ENCODE measurements at regions not wholly inside any gene's neighbourhood (a gene's known extent, or its start where the extent isn't known, plus 50 kb on each side); places are given as distances from the start of the nearest gene placed in this dataset.
"Not testable (repeated sequence)": the region's sequence is repeated elsewhere in the genome, so short reads cannot be mapped to it uniquely, and the experiment has no call there.

- H3K27ac ChIP-seq (ENCODE audit: low read depth in 1 of 3, low read length in 2 of 3): no peak overlapping the region
- H3K9me3 ChIP-seq (ENCODE audit: control insufficient read depth in 2 of 2, insufficient read depth in 1 of 2, low read depth in 1 of 2, low read length in 1 of 2): no peaks in the 10 kb centered on the region
- H3K4me3 ChIP-seq (ENCODE audit: low read depth in 1 of 3, low read length in 3 of 3): no peak overlapping the region
- H3K4me1 ChIP-seq (ENCODE audit: control insufficient read depth in 3 of 3, insufficient read depth in 2 of 3, low read depth in 1 of 3, low read length in 2 of 3): peaks cover 0 to 1% (median 0%) of the 10 kb centered on the region in 3 donors
- no peaks in the 10 kb centered on the region for H3K27me3 ChIP-seq (ENCODE audit: control insufficient read depth in 3 of 3, insufficient read depth in 3 of 3, low read length in 3 of 3)
- WGBS, 3 donors: 57 to 75% (median 74%) methylated on average over 10 of the region's 10 CpGs
- DNase-seq (no peak), FAIRE-seq (no peak)
- peaks cover 0 to 10% (median 2%) of the 10 kb centered on the region in 3 donors for H3K36me3 ChIP-seq (ENCODE audit: control insufficient read depth in 3 of 3, insufficient read depth in 2 of 3, low read depth in 1 of 3, low read length in 3 of 3)
Observed at GRCh38 chr22:25452116-25452700, 112.3 kb upstream of the GRK3 start.

- H3K4me1 ChIP-seq (ENCODE audit: control insufficient read depth in 3 of 3, insufficient read depth in 2 of 3, low read depth in 1 of 3, low read length in 2 of 3): no peaks in the 10 kb centered on the region
- DNase-seq: no peak
- 91 to 95% (median 94%) methylated on average over 4 of the region's 4 CpGs for WGBS, 3 donors
- no peak for FAIRE-seq
- H3K27ac ChIP-seq (ENCODE audit: low read depth in 1 of 3, low read length in 2 of 3): no peak overlapping the region
- H3K36me3 ChIP-seq (ENCODE audit: control insufficient read depth in 3 of 3, insufficient read depth in 2 of 3, low read depth in 1 of 3, low read length in 3 of 3): peaks cover 2 to 10% (median 4%) of the 10 kb centered on the region in 3 donors
- H3K27me3 ChIP-seq (ENCODE audit: control insufficient read depth in 3 of 3, insufficient read depth in 3 of 3, low read length in 3 of 3): no peaks in the 10 kb centered on the region
- H3K4me3 ChIP-seq (ENCODE audit: low read depth in 1 of 3, low read length in 3 of 3): no peak overlapping the region
- H3K9me3 ChIP-seq (ENCODE audit: control insufficient read depth in 2 of 2, insufficient read depth in 1 of 2, low read depth in 1 of 2, low read length in 1 of 2): no peaks in the 10 kb centered on the region
Observed at GRCh38 chr22:25453058-25453457, 111.4 kb upstream of the GRK3 start.

GRCh38 chr22:25453557-25453956 is 110.9 kb upstream of the GRK3 start:
- Histone ChIP-seq H3K9me3 (ENCODE audit: control insufficient read depth in 2 of 2, insufficient read depth in 1 of 2, low read depth in 1 of 2, low read length in 1 of 2) (no peaks in the 10 kb centered on the region), H3K36me3 (ENCODE audit: control insufficient read depth in 3 of 3, insufficient read depth in 2 of 3, low read depth in 1 of 3, low read length in 3 of 3) (peaks cover 2 to 10% (median 4%) of the 10 kb centered on the region in 3 donors), H3K27ac (ENCODE audit: low read depth in 1 of 3, low read length in 2 of 3) (no peak overlapping the region), H3K4me3 (ENCODE audit: low read depth in 1 of 3, low read length in 3 of 3) (no peak overlapping the region), H3K27me3 (ENCODE audit: control insufficient read depth in 3 of 3, insufficient read depth in 3 of 3, low read length in 3 of 3) (no peaks in the 10 kb centered on the region), H3K4me1 (ENCODE audit: control insufficient read depth in 3 of 3, insufficient read depth in 2 of 3, low read depth in 1 of 3, low read length in 2 of 3) (no peaks in the 10 kb centered on the region)
- FAIRE-seq: no peak
- no peak for DNase-seq
- WGBS, 3 donors: 79 to 88% (median 85%) methylated on average over 5 of the region's 5 CpGs

GRCh38 chr22:25456300-25457043 is 108.0 kb upstream of the GRK3 start:
- DNase-seq: peak in 1 of 2 donors; percentile 24
- not testable (repeated sequence) for H3K4me1 ChIP-seq (ENCODE audit: control insufficient read depth in 3 of 3, insufficient read depth in 2 of 3, low read depth in 1 of 3, low read length in 2 of 3); H3K27ac ChIP-seq (ENCODE audit: low read depth in 1 of 3, low read length in 2 of 3); H3K4me3 ChIP-seq (ENCODE audit: low read depth in 1 of 3, low read length in 3 of 3); FAIRE-seq; H3K9me3 ChIP-seq (ENCODE audit: control insufficient read depth in 2 of 2, insufficient read depth in 1 of 2, low read depth in 1 of 2, low read length in 1 of 2); H3K27me3 ChIP-seq (ENCODE audit: control insufficient read depth in 3 of 3, insufficient read depth in 3 of 3, low read length in 3 of 3)
- 75 to 90% (median 82%) methylated on average over 12 to 13 of the region's 13 CpGs for WGBS, 3 donors
- H3K36me3 ChIP-seq (ENCODE audit: control insufficient read depth in 3 of 3, insufficient read depth in 2 of 3, low read depth in 1 of 3, low read length in 3 of 3): peaks cover 4 to 18% (median 15%) of the 10 kb centered on the region in 3 donors

- peaks cover 2 to 18% (median 15%) of the 10 kb centered on the region in 3 donors for H3K36me3 ChIP-seq (ENCODE audit: control insufficient read depth in 3 of 3, insufficient read depth in 2 of 3, low read depth in 1 of 3, low read length in 3 of 3)
- 98 to 100% (median 100%) methylated on average over 1 of the region's 1 CpG for WGBS, 3 donors
- not testable (repeated sequence) for DNase-seq; H3K4me1 ChIP-seq (ENCODE audit: control insufficient read depth in 3 of 3, insufficient read depth in 2 of 3, low read depth in 1 of 3, low read length in 2 of 3); H3K27ac ChIP-seq (ENCODE audit: low read depth in 1 of 3, low read length in 2 of 3); H3K9me3 ChIP-seq (ENCODE audit: control insufficient read depth in 2 of 2, insufficient read depth in 1 of 2, low read depth in 1 of 2, low read length in 1 of 2); H3K4me3 ChIP-seq (ENCODE audit: low read depth in 1 of 3, low read length in 3 of 3); FAIRE-seq; H3K27me3 ChIP-seq (ENCODE audit: control insufficient read depth in 3 of 3, insufficient read depth in 3 of 3, low read length in 3 of 3)
Observed at GRCh38 chr22:25458631-25459030, 105.8 kb upstream of the GRK3 start.

- H3K9me3 ChIP-seq (ENCODE audit: control insufficient read depth in 2 of 2, insufficient read depth in 1 of 2, low read depth in 1 of 2, low read length in 1 of 2); DNase-seq; H3K27me3 ChIP-seq (ENCODE audit: control insufficient read depth in 3 of 3, insufficient read depth in 3 of 3, low read length in 3 of 3); H3K4me3 ChIP-seq (ENCODE audit: low read depth in 1 of 3, low read length in 3 of 3); H3K27ac ChIP-seq (ENCODE audit: low read depth in 1 of 3, low read length in 2 of 3); H3K4me1 ChIP-seq (ENCODE audit: control insufficient read depth in 3 of 3, insufficient read depth in 2 of 3, low read depth in 1 of 3, low read length in 2 of 3); FAIRE-seq: not testable (repeated sequence)
- 83 to 93% (median 91%) methylated on average over 2 of the region's 2 CpGs for WGBS, 3 donors
- H3K36me3 ChIP-seq (ENCODE audit: control insufficient read depth in 3 of 3, insufficient read depth in 2 of 3, low read depth in 1 of 3, low read length in 3 of 3): peaks cover 2 to 16% (median 15%) of the 10 kb centered on the region in 3 donors
Observed at GRCh38 chr22:25460682-25461081, 103.8 kb upstream of the GRK3 start.

GRCh38 chr22:25461301-25461700 is 103.2 kb upstream of the GRK3 start:
- no peak overlapping the region for H3K4me3 ChIP-seq (ENCODE audit: low read depth in 1 of 3, low read length in 3 of 3)
- H3K36me3 ChIP-seq (ENCODE audit: control insufficient read depth in 3 of 3, insufficient read depth in 2 of 3, low read depth in 1 of 3, low read length in 3 of 3): peaks cover 2 to 16% (median 15%) of the 10 kb centered on the region in 3 donors

GRCh38 chr22:25462474-25463346 is 101.8 kb upstream of the GRK3 start:
- peak; percentile 83 to 85 for DNase-seq
- H3K4me1 ChIP-seq (ENCODE audit: control insufficient read depth in 3 of 3, insufficient read depth in 2 of 3, low read depth in 1 of 3, low read length in 2 of 3); H3K4me3 ChIP-seq (ENCODE audit: low read depth in 1 of 3, low read length in 3 of 3); H3K27me3 ChIP-seq (ENCODE audit: control insufficient read depth in 3 of 3, insufficient read depth in 3 of 3, low read length in 3 of 3); H3K27ac ChIP-seq (ENCODE audit: low read depth in 1 of 3, low read length in 2 of 3); H3K9me3 ChIP-seq (ENCODE audit: control insufficient read depth in 2 of 2, insufficient read depth in 1 of 2, low read depth in 1 of 2, low read length in 1 of 2); FAIRE-seq: not testable (repeated sequence)
- peaks cover 1 to 16% (median 14%) of the 10 kb centered on the region in 3 donors for H3K36me3 ChIP-seq (ENCODE audit: control insufficient read depth in 3 of 3, insufficient read depth in 2 of 3, low read depth in 1 of 3, low read length in 3 of 3)
- 34 to 41% (median 39%) methylated on average over 13 to 15 of the region's 15 CpGs for WGBS, 3 donors

More at GRCh38 chr22:25461301-25461700, 103.2 kb upstream of the GRK3 start:
- Histone ChIP-seq H3K4me1 (ENCODE audit: control insufficient read depth in 3 of 3, insufficient read depth in 2 of 3, low read depth in 1 of 3, low read length in 2 of 3) (no peaks in the 10 kb centered on the region), H3K9me3 (ENCODE audit: control insufficient read depth in 2 of 2, insufficient read depth in 1 of 2, low read depth in 1 of 2, low read length in 1 of 2) (no peaks in the 10 kb centered on the region), H3K27me3 (ENCODE audit: control insufficient read depth in 3 of 3, insufficient read depth in 3 of 3, low read length in 3 of 3) (no peaks in the 10 kb centered on the region), H3K27ac (ENCODE audit: low read depth in 1 of 3, low read length in 2 of 3) (no peak overlapping the region)
- WGBS, 3 donors: 90 to 94% (median 92%) methylated on average over 7 of the region's 7 CpGs
- FAIRE-seq (no peak), DNase-seq (no peak)
